ENCODE measurements at regions not wholly inside any gene's neighbourhood (a gene's known extent, or its start where the extent isn't known, plus 50 kb on each side); places are given as distances from the start of the nearest gene placed in this dataset.

- no peak for FAIRE-seq
- no peaks in the 10 kb centered on the region for H3K9me1 ChIP-seq (replicated peaks; ENCODE audit: control insufficient read depth, extremely low read depth, insufficient read depth, low read length)
- no peak overlapping the region for H2AFZ ChIP-seq (ENCODE audit: low read depth, low read length)
- intact Hi-C loops (cut with micrococcal nuclease) (no loop called here), dilution Hi-C loops (cut with MboI; ENCODE audit: extremely low pct_ligation_motif_present, low sequenced_read_pairs) (no loop called here)
- no peaks in the 10 kb centered on the region for H3K27me3 ChIP-seq (ENCODE audit: control insufficient read depth in 2 of 2, insufficient read depth in 2 of 2, low read length in 2 of 2)
- no peaks in the 10 kb centered on the region for H4K20me1 ChIP-seq (replicated peaks; ENCODE audit: control insufficient read depth, extremely low read depth, insufficient read depth, low read length)
- ChIA-PET POLR2A (no interaction called here), CTCF (interaction anchor here (1.0 kb wide), 1 partner anchor 86 kb away, joined by 3 read pairs; no protein-coding TSS in a partner anchor)
- no peaks in the 10 kb centered on the region for H3K36me3 ChIP-seq (ENCODE audit: control insufficient read depth in 2 of 2, extremely low read depth in 1 of 2, insufficient read depth in 2 of 2, low read length in 2 of 2)
- no peak overlapping the region for H3K9ac ChIP-seq (replicated peaks; ENCODE audit: extremely low read depth, insufficient read depth, low read length)
- H3K4me2 ChIP-seq (ENCODE audit: insufficient read depth, low read length), result no peak overlapping the region
- no peak for DNase-seq (ENCODE audit: low read depth, low spot score)
- no peak for TF ChIP-seq MYC (IDR thresholded peaks at IDR 0.05; ENCODE audit: low read depth, low read length)
- no peak for TF ChIP-seq POLR2AphosphoS5 (IDR thresholded peaks at IDR 0.05; ENCODE audit: insufficient read depth, low read depth, low read length)
- no peak for TF ChIP-seq JUN (IDR thresholded peaks at IDR 0.05; ENCODE audit: borderline replicate concordance, insufficient read depth, insufficient read length, low read depth)
- no peak for TF ChIP-seq MAX (IDR thresholded peaks at IDR 0.05; ENCODE audit: insufficient read depth, insufficient read length)
- TF ChIP-seq POLR2A (IDR thresholded peaks at IDR 0.05; ENCODE audit: low read depth, low read length), result no peak
- TF ChIP-seq EZH2 (IDR thresholded peaks at IDR 0.05; ENCODE audit: borderline replicate concordance, low read depth, low read length, severe bottlenecking), result no peak
- no peak overlapping the region for H3K4me3 ChIP-seq (replicated peaks in 1 of 3; ENCODE audit: insufficient read depth in 1 of 3, low read depth in 1 of 3, low read length in 3 of 3)
- no TSS peak for BruUV-seq (replicated peaks)
- no peaks in the 10 kb centered on the region for H3K9me3 ChIP-seq (replicated peaks; ENCODE audit: control insufficient read depth, insufficient read depth, low read length)
- no peak overlapping the region for H3K27ac ChIP-seq (ENCODE audit: insufficient read depth, low read depth, low read length)
- no peaks in the 10 kb centered on the region for H3K4me1 ChIP-seq (ENCODE audit: control insufficient read depth, extremely low read depth, insufficient read depth, low read length)
- H3K79me2 ChIP-seq (ENCODE audit: control insufficient read depth, insufficient read depth, low read length), result no peaks in the 10 kb centered on the region
Measured at GRCh38 chr3:23046536-23046935, 156.6 kb upstream of the UBE2E2 start.

- FAIRE-seq (no peak), DNase-seq (ENCODE audit: low read depth, low spot score) (no peak)
- ChIA-PET POLR2A (no interaction called here), CTCF (interaction anchor here (0.5 kb wide), 1 partner anchor 712 kb away, joined by 3 read pairs; no protein-coding TSS in a partner anchor)
- Histone ChIP-seq H3K4me2 (ENCODE audit: insufficient read depth, low read length) (no peak overlapping the region), H3K4me3 (replicated peaks in 1 of 3; ENCODE audit: insufficient read depth in 1 of 3, low read depth in 1 of 3, low read length in 3 of 3) (no peak overlapping the region), H3K4me1 (ENCODE audit: control insufficient read depth, extremely low read depth, insufficient read depth, low read length) (no peaks in the 10 kb centered on the region), H3K9me3 (replicated peaks; ENCODE audit: control insufficient read depth, insufficient read depth, low read length) (no peaks in the 10 kb centered on the region), H3K36me3 (ENCODE audit: control insufficient read depth in 2 of 2, extremely low read depth in 1 of 2, insufficient read depth in 2 of 2, low read length in 2 of 2) (no peaks in the 10 kb centered on the region), H4K20me1 (replicated peaks; ENCODE audit: control insufficient read depth, extremely low read depth, insufficient read depth, low read length) (no peaks in the 10 kb centered on the region), H3K79me2 (ENCODE audit: control insufficient read depth, insufficient read depth, low read length) (no peaks in the 10 kb centered on the region), H3K27me3 (ENCODE audit: control insufficient read depth in 2 of 2, insufficient read depth in 2 of 2, low read length in 2 of 2) (no peaks in the 10 kb centered on the region), H3K9ac (replicated peaks; ENCODE audit: extremely low read depth, insufficient read depth, low read length) (no peak overlapping the region), H3K27ac (ENCODE audit: insufficient read depth, low read depth, low read length) (no peak overlapping the region), H3K9me1 (replicated peaks; ENCODE audit: control insufficient read depth, extremely low read depth, insufficient read depth, low read length) (no peaks in the 10 kb centered on the region), H2AFZ (ENCODE audit: low read depth, low read length) (no peak overlapping the region)
- dilution Hi-C loops (cut with MboI; ENCODE audit: extremely low pct_ligation_motif_present, low sequenced_read_pairs) (no loop called here), intact Hi-C loops (cut with micrococcal nuclease) (no loop called here)
- BruUV-seq (replicated peaks), result no TSS peak
- no peak for TF ChIP-seq GATA2 (IDR thresholded peaks at IDR 0.05; ENCODE audit: insufficient read depth, insufficient read length, low read depth, low read length)
- no peak for TF ChIP-seq FOS (IDR thresholded peaks at IDR 0.05; ENCODE audit: borderline replicate concordance, insufficient read depth, low read length)
- no peak for TF ChIP-seq POLR2AphosphoS5 (IDR thresholded peaks at IDR 0.05; ENCODE audit: insufficient read depth, low read depth, low read length)
- no peak for TF ChIP-seq CTCF (IDR thresholded peaks at IDR 0.05; ENCODE audit: extremely low read depth in 1 of 2, insufficient read depth in 1 of 2, low read depth in 1 of 2, low read length in 2 of 2)
- TF ChIP-seq MYC (IDR thresholded peaks at IDR 0.05; ENCODE audit: low read depth, low read length), result no peak
- TF ChIP-seq EZH2 (IDR thresholded peaks at IDR 0.05; ENCODE audit: borderline replicate concordance, low read depth, low read length, severe bottlenecking), result no peak
- TF ChIP-seq JUN (IDR thresholded peaks at IDR 0.05; ENCODE audit: borderline replicate concordance, insufficient read depth, insufficient read length, low read depth), result no peak
- no peak for TF ChIP-seq POLR2A (IDR thresholded peaks at IDR 0.05; ENCODE audit: low read depth, low read length)
- no peak for TF ChIP-seq MAX (IDR thresholded peaks at IDR 0.05; ENCODE audit: insufficient read depth, insufficient read length)
Measured at GRCh38 chr3:23051240-23052140, 151.6 kb upstream of the UBE2E2 start.

Measured in endothelial cell of umbilical vein (primary cell).